ENCODE measurements at regions not wholly inside any gene's neighbourhood (a gene's known extent, or its start where the extent isn't known, plus 50 kb on each side); places are given as distances from the start of the nearest gene placed in this dataset.
A peak's percentile ranks its signal among the peaks of the same experiment; 100 is the strongest.

- intact Hi-C loops (cut with DNase I; ENCODE audit: low total_unique reads) = no loop called here
- no peak for DNase-seq
- no peak overlapping the region for H3K4me3 ChIP-seq
- WGBS, 2 donors = 71 to 73% methylated on average over 5 of the region's 5 CpGs
- no peaks in the 10 kb centered on the region for H3K27me3 ChIP-seq
- H3K27ac ChIP-seq = no peak overlapping the region
- H3K36me3 ChIP-seq (ENCODE audit: low read depth, missing control alignments) = no peaks in the 10 kb centered on the region
- no peaks in the 10 kb centered on the region for H3K9me3 ChIP-seq
- TF ChIP-seq, protein P1, sequence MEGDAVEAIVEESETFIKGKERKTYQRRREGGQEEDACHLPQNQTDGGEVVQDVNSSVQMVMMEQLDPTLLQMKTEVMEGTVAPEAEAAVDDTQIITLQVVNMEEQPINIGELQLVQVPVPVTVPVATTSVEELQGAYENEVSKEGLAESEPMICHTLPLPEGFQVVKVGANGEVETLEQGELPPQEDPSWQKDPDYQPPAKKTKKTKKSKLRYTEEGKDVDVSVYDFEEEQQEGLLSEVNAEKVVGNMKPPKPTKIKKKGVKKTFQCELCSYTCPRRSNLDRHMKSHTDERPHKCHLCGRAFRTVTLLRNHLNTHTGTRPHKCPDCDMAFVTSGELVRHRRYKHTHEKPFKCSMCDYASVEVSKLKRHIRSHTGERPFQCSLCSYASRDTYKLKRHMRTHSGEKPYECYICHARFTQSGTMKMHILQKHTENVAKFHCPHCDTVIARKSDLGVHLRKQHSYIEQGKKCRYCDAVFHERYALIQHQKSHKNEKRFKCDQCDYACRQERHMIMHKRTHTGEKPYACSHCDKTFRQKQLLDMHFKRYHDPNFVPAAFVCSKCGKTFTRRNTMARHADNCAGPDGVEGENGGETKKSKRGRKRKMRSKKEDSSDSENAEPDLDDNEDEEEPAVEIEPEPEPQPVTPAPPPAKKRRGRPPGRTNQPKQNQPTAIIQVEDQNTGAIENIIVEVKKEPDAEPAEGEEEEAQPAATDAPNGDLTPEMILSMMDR (IDR thresholded peaks at IDR 0.05) = no peak
- no peak for TF ChIP-seq POLR2A (IDR thresholded peaks at IDR 0.05)
- no peaks in the 10 kb centered on the region for H3K4me1 ChIP-seq
Measured at GRCh38 chr12:5184186-5184585, 140.5 kb downstream of the KCNA5 start.

- no peak for DNase-seq
- Histone ChIP-seq H3K9me3 (no peaks in the 10 kb centered on the region), H3K4me3 (peak overlapping the region; percentile 8 to 12), H3K4me1 (no peaks in the 10 kb centered on the region), H3K27ac (no peak overlapping the region), H3K36me3 (ENCODE audit: low read depth, missing control alignments) (no peaks in the 10 kb centered on the region), H3K27me3 (no peaks in the 10 kb centered on the region)
- TF ChIP-seq POLR2A (IDR thresholded peaks at IDR 0.05) = no peak
- TF ChIP-seq, protein P1 (IDR thresholded peaks at IDR 0.05) = no peak
- intact Hi-C loops (cut with DNase I; ENCODE audit: low total_unique reads) = no loop called here
- WGBS, 2 donors = 55 to 56% methylated on average over 8 of the region's 8 CpGs
Measured at GRCh38 chr12:5185435-5186069, 141.9 kb downstream of the KCNA5 start.

DNA sequence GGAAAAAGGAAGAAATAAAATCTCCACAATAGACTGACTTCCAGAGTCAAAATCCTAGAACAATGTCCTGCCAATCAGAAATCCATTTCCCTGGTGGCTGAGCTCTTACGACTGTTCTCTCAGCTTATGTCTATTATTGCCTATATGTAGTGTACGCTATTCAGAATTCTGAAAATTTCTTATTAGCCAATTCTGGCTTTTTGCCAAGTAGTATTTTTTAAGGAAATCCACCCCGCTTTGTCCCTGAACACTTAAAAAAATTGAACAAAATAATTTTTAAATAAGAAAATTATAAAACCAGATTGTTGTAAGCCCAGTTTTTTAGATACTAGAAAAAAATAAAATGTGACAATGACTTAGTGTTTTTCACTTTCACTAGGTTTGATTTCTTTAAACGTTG lies 143.0 kb downstream of the KCNA5 start:
- H3K9me3 ChIP-seq = no peaks in the 10 kb centered on the region
- intact Hi-C loops (cut with DNase I; ENCODE audit: low total_unique reads) = no loop called here
- H3K4me1 ChIP-seq = no peaks in the 10 kb centered on the region
- H3K27me3 ChIP-seq = no peaks in the 10 kb centered on the region
- 58 to 73% methylated on average over 4 of the region's 4 CpGs for WGBS, 2 donors
- H3K4me3 ChIP-seq = no peak overlapping the region
- DNase-seq = no peak
- no peaks in the 10 kb centered on the region for H3K36me3 ChIP-seq (ENCODE audit: low read depth, missing control alignments)
- no peak overlapping the region for H3K27ac ChIP-seq
- TF ChIP-seq, protein P1 (IDR thresholded peaks at IDR 0.05) = no peak
- no peak for TF ChIP-seq POLR2A (IDR thresholded peaks at IDR 0.05)

DNA sequence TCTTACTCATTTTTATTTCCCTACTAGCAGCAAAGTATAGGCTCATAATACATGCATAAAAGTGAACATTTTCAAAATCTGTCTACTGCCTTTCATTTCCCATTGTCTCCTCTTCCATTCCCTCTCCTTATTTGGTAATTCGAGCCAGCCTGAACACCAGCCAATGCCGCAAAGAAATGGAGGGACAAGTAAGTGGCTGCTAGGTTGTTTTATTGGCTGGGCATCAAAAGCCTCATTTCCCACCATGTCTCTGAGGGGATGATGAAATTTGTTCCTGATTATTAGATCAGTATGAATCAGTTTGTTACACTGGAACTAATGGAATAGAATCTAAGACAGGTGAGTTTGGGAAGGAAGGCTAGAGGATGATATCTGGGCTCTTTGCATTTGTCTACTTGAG lies 143.5 kb downstream of the KCNA5 start:
- no peak for DNase-seq
- intact Hi-C loops (cut with DNase I; ENCODE audit: low total_unique reads) = no loop called here
- H3K27me3 ChIP-seq = no peaks in the 10 kb centered on the region
- no peaks in the 10 kb centered on the region for H3K9me3 ChIP-seq
- WGBS, 2 donors = 85 to 97% methylated on average over 2 of the region's 2 CpGs
- no peak overlapping the region for H3K27ac ChIP-seq
- H3K4me1 ChIP-seq = no peaks in the 10 kb centered on the region
- TF ChIP-seq, protein P1 (IDR thresholded peaks at IDR 0.05) = no peak
- TF ChIP-seq POLR2A (IDR thresholded peaks at IDR 0.05) = no peak
- H3K36me3 ChIP-seq (ENCODE audit: low read depth, missing control alignments) = no peaks in the 10 kb centered on the region
- H3K4me3 ChIP-seq = no peak overlapping the region

DNA sequence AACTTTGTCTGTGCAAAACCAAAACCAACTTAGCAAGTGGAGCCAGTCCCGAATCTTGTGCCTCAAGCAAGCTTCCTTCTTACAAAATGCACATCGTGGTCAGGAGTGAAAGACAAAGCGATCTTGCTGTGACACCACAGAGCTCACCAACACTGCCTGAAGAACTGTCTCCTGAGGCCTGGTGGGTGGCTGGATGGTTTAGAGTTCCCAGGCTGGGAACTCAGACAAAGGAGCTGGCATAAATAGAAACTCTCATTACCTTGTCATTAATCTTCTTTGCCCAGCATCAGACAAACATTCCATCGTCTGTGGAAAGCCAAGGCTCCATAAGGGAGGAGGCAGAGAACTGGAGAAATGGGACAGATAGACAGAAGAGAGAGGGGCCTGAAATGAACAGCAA lies 144.8 kb downstream of the KCNA5 start:
- no peak overlapping the region for H3K27ac ChIP-seq
- no peaks in the 10 kb centered on the region for H3K36me3 ChIP-seq (ENCODE audit: low read depth, missing control alignments)
- H3K9me3 ChIP-seq = no peaks in the 10 kb centered on the region
- no peak for TF ChIP-seq POLR2A (IDR thresholded peaks at IDR 0.05)
- TF ChIP-seq, protein P1 (IDR thresholded peaks at IDR 0.05) = no peak
- H3K4me3 ChIP-seq = no peak overlapping the region
- 79 to 85% methylated on average over 4 of the region's 4 CpGs for WGBS, 2 donors
- intact Hi-C loops (cut with DNase I; ENCODE audit: low total_unique reads) = no loop called here
- no peaks in the 10 kb centered on the region for H3K27me3 ChIP-seq
- DNase-seq = no peak
- H3K4me1 ChIP-seq = no peaks in the 10 kb centered on the region

Measured in testis (tissue), 2 donors.